ENCODE measurements at regions not wholly inside any gene's neighbourhood (a gene's known extent, or its start where the extent isn't known, plus 50 kb on each side); places are given as distances from the start of the nearest gene placed in this dataset.

DNA sequence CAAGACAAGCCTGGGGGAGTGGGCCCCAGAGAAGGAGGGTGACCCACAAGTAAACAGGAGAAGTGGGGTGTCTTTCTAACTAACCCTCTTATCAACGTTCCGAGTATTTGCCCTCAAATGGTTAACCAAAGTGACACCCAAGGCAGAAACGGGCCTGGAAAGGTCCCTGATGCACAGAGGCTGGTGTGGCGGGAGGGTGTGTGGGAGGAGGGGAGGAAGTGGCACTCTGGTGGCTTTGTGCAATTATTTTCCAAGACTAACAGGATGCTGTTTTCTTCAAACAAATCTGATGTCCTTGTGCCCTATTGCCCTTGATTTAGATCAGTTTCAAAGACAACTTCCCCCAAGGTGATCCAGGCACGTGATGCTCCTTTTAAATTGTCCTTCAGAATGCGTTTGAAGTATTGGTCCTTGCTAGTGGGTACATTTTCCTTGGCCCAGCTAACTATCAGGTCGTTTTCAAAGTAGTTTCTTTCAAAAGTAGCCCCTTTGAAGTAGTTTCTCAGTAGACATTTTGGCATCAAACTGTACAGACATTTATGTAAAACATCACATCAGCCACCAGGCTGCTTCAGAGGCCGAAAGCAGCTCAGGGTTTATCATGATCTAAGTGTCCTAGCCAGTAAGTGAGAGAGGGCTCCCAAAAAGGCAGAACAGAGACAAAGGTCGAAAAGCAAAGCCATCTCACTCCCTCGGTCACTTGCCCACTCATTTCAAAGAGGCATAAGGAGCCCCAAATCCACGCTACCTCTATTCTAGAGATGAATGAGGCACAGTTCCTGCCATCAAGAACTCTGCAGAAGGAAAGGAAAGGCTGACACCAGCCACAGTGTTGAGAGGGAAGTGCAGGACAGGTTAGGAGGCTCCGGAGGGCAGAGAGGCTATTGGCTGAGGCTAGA is 371.1 kb upstream of the ID2 start:
- TF ChIP-seq, protein P1, sequence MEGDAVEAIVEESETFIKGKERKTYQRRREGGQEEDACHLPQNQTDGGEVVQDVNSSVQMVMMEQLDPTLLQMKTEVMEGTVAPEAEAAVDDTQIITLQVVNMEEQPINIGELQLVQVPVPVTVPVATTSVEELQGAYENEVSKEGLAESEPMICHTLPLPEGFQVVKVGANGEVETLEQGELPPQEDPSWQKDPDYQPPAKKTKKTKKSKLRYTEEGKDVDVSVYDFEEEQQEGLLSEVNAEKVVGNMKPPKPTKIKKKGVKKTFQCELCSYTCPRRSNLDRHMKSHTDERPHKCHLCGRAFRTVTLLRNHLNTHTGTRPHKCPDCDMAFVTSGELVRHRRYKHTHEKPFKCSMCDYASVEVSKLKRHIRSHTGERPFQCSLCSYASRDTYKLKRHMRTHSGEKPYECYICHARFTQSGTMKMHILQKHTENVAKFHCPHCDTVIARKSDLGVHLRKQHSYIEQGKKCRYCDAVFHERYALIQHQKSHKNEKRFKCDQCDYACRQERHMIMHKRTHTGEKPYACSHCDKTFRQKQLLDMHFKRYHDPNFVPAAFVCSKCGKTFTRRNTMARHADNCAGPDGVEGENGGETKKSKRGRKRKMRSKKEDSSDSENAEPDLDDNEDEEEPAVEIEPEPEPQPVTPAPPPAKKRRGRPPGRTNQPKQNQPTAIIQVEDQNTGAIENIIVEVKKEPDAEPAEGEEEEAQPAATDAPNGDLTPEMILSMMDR (IDR thresholded peaks at IDR 0.05 in 4 of 5, conservative IDR thresholded peaks at IDR 0.05 in 1 of 5), result no peak
- TF ChIP-seq POLR2A (IDR thresholded peaks at IDR 0.05), result no peak
